HFFc6 (cell line): ENCODE measurements at regions not wholly inside any gene's neighbourhood (a gene's known extent, or its start where the extent isn't known, plus 50 kb on each side); places are given as distances from the start of the nearest gene placed in this dataset.

ENCODE experiments used
- DNase-seq: peaks from one replicate; pipeline ENCODE4 v3.0.0-alpha.2; 2018
- H3K27ac Mint-ChIP-seq: 2 replicates; pipeline ENCODE4 v1.8.0; 2020; ENCODE audit warnings: mild to moderate bottlenecking, mixed read lengths
- H3K27me3 Mint-ChIP-seq: 2 replicates; pipeline ENCODE4 v1.8.0; 2021; ENCODE audit warnings: mild to moderate bottlenecking, moderate library complexity, mixed read lengths; ENCODE audit not compliant: insufficient read depth
- H3K36me3 Mint-ChIP-seq: 2 replicates; pipeline ENCODE4 v1.8.0; 2021; ENCODE audit warnings: low read depth, mixed read lengths
- H3K4me1 Mint-ChIP-seq: 2 replicates; pipeline ENCODE4 v1.8.0; 2020; ENCODE audit warnings: low read depth, mixed read lengths
- H3K4me3 Mint-ChIP-seq: 2 replicates; pipeline ENCODE4 v1.8.0; 2020; ENCODE audit warnings: mild to moderate bottlenecking, moderate library complexity, mixed read lengths
- H3K9me3 Mint-ChIP-seq: 2 replicates; pipeline ENCODE4 v1.8.0; 2020; ENCODE audit warnings: mild to moderate bottlenecking, mixed read lengths
- CTCF ChIP-seq: fragments of 200-600 bp; sonication (generic); IDR thresholded peaks from 2 replicates; pipeline ENCODE4 v1.5.0; 2021; ENCODE audit warnings: antibody characterized with exemption, mild to moderate bottlenecking

GRCh38 chr12:67807814-67808213 lies 159.3 kb downstream of the DYRK2 start:
- Mint-ChIP-seq H3K27ac (no peak overlapping the region; the same call in 1 of the 2 replicates), H3K4me1 (peaks cover 36% of the 10 kb centered on the region), H3K36me3 (peaks cover 10% of the 10 kb centered on the region), H3K27me3 (no peaks in the 10 kb centered on the region), H3K9me3 (peaks cover 8% of the 10 kb centered on the region), H3K4me3 (no peak overlapping the region)
- DNase-seq = no peak
- TF ChIP-seq CTCF = no peak

GRCh38 chr12:67810166-67810565 lies 161.6 kb downstream of the DYRK2 start:
- no peaks in the 10 kb centered on the region for H3K27me3 Mint-ChIP-seq
- H3K36me3 Mint-ChIP-seq = peaks cover 18% of the 10 kb centered on the region
- H3K4me3 Mint-ChIP-seq = no peak overlapping the region
- H3K27ac Mint-ChIP-seq = no peak overlapping the region
- H3K4me1 Mint-ChIP-seq = peaks cover 47% of the 10 kb centered on the region
- H3K9me3 Mint-ChIP-seq = peaks cover 20% of the 10 kb centered on the region
- DNase-seq = no peak
- no peak for TF ChIP-seq CTCF

GRCh38 chr12:67811437-67812361 lies 163.2 kb downstream of the DYRK2 start:
- Mint-ChIP-seq H3K36me3 (peaks cover 31% of the 10 kb centered on the region), H3K4me1 (peaks cover 47% of the 10 kb centered on the region), H3K9me3 (peaks cover 36% of the 10 kb centered on the region), H3K27me3 (no peaks in the 10 kb centered on the region), H3K4me3 (no peak overlapping the region), H3K27ac (peak overlapping the region; percentile 55)
- TF ChIP-seq CTCF = no peak
- DNase-seq = peak; percentile 89

- Mint-ChIP-seq H3K9me3 (peaks cover 46% of the 10 kb centered on the region), H3K36me3 (peaks cover 41% of the 10 kb centered on the region), H3K4me1 (peaks cover 47% of the 10 kb centered on the region), H3K27ac (peak overlapping the region; percentile 37), H3K4me3 (no peak overlapping the region), H3K27me3 (no peaks in the 10 kb centered on the region)
- TF ChIP-seq CTCF = no peak
- no peak for DNase-seq
Observed at GRCh38 chr12:67813456-67813904, 164.9 kb downstream of the DYRK2 start.

GRCh38 chr12:67816269-67816668 lies 167.7 kb downstream of the DYRK2 start:
- Mint-ChIP-seq H3K27ac (no peak overlapping the region), H3K4me1 (peaks cover 26% of the 10 kb centered on the region), H3K9me3 (peaks cover 43% of the 10 kb centered on the region), H3K36me3 (peaks cover 36% of the 10 kb centered on the region), H3K27me3 (no peaks in the 10 kb centered on the region), H3K4me3 (no peak overlapping the region)
- no peak for DNase-seq
- TF ChIP-seq CTCF = no peak
